SK-N-SH (cell line): ENCODE measurements at regions not wholly inside any gene's neighbourhood (a gene's known extent, or its start where the extent isn't known, plus 50 kb on each side); places are given as distances from the start of the nearest gene placed in this dataset.
A peak's percentile ranks its signal among the peaks of the same experiment; 100 is the strongest.

Experiments
- CTCF ChIA-PET: fragments of 300-600, 350-600 bp; formaldehyde crosslinking; extraction: SDS; loops from one replicate; lab custom pipeline; 2021; lab: Yijun Ruan, JAX
- POLR2A ChIA-PET: fragments of 350-600 bp; sonication (Branson Sonifier 250); formaldehyde crosslinking; extraction: SDS; loops from one replicate; lab custom pipeline; 2020; ENCODE audit warnings: antibody characterized with exemption, inconsistent platforms; lab: Yijun Ruan, JAX
- DNase-seq: peaks from one replicate; pipeline ENCODE4 v3.0.0; 2012
- H2AFZ ChIP-seq: fragments of 200-600 bp; sonication (generic); 2 replicates; pipeline ENCODE4 v1.8.1; 2016; ENCODE audit warnings: antibody characterized with exemption, mild to moderate bottlenecking, low read depth
- H3F3A ChIP-seq: fragments of 200-600 bp; sonication (generic); replicated peaks from 2 replicates; pipeline ENCODE3; 2016; ENCODE audit warnings: antibody characterized with exemption, mild to moderate bottlenecking; ENCODE audit not compliant: insufficient read depth
- H3K27ac ChIP-seq, 2 experiments: fragments of 200-500 bp in 1 of 2; fragments of 200-600 bp in 1 of 2; sonication (Bioruptor generic) in 1 of 2; sonication (generic), shearing (Covaris generic) in 1 of 2; 2 replicates each; pipeline versions ENCODE4 v1.5.1 to v1.6.1; 2014 to 2016; ENCODE audit warnings: low read depth in 2 of 2, inconsistent platforms in 1 of 2, low read length in 1 of 2, mild to moderate bottlenecking in 1 of 2, mixed read lengths in 1 of 2
- H3K27me3 ChIP-seq: fragments of 200-600 bp; sonication (generic), shearing (Covaris generic); 2 replicates; pipeline ENCODE4 v1.6.1; 2016; ENCODE audit warnings: mixed run types; ENCODE audit not compliant: insufficient read depth
- H3K36me3 ChIP-seq, 2 experiments: fragments of 200-500 bp in 1 of 2; fragments of 200-600 bp in 1 of 2; sonication (Bioruptor generic) in 1 of 2; sonication (generic) in 1 of 2; replicated peaks in 1 of 2; 2 replicates each; pipeline versions ENCODE3 to v1.5.1; 2014 to 2016; ENCODE audit warnings: low read length in 1 of 2, mild to moderate bottlenecking in 1 of 2; ENCODE audit not compliant: insufficient read depth in 2 of 2, control insufficient read depth in 1 of 2
- H3K4me1 ChIP-seq, 2 experiments: fragments of 200-500 bp in 1 of 2; fragments of 200-600 bp in 1 of 2; sonication (Bioruptor generic) in 1 of 2; sonication (generic), shearing (Covaris generic) in 1 of 2; 2 replicates each; pipeline versions ENCODE4 v1.5.1 to v1.6.1; 2014 to 2016; ENCODE audit warnings: low read depth in 1 of 2, low read length in 1 of 2, mixed run types in 1 of 2; ENCODE audit not compliant: insufficient read depth in 2 of 2, control insufficient read depth in 1 of 2
- H3K4me2 ChIP-seq: fragments of 200-600 bp; sonication (generic), shearing (Covaris generic); 2 replicates; pipeline ENCODE4 v1.6.1; 2017; ENCODE audit warnings: mixed run types
- H3K4me3 ChIP-seq, 2 experiments: fragments of 200-500 bp in 1 of 2; fragments of 200-600 bp in 1 of 2; sonication (Bioruptor generic) in 1 of 2; sonication (generic), shearing (Covaris generic) in 1 of 2; 2 replicates each; pipeline versions ENCODE4 v1.5.1 to v1.8.1; 2014 to 2016; ENCODE audit warnings: low read depth in 2 of 2, inconsistent platforms in 1 of 2, low read length in 1 of 2, mild to moderate bottlenecking in 1 of 2, mixed read lengths in 1 of 2, moderate library complexity in 1 of 2
- H3K79me2 ChIP-seq: fragments of 200-600 bp; sonication (generic); 2 replicates; pipeline ENCODE4 v1.8.1; 2017; ENCODE audit warnings: mild to moderate bottlenecking; ENCODE audit not compliant: insufficient read depth
- H3K9ac ChIP-seq: fragments of 200-600 bp; sonication (generic); 2 replicates; pipeline ENCODE4 v1.6.1; 2017; ENCODE audit warnings: mixed run types
- H3K9me2 ChIP-seq: fragments of 200-600 bp; sonication (generic); 2 replicates; pipeline ENCODE4 v1.6.1; 2017; ENCODE audit warnings: mixed run types
- H3K9me3 ChIP-seq: fragments of 200-600 bp; sonication (generic); 2 replicates; pipeline ENCODE4 v1.6.1; 2017; ENCODE audit warnings: mixed run types, mild to moderate bottlenecking, moderate library complexity
- H4K20me1 ChIP-seq: fragments of 200-600 bp; sonication (generic); 2 replicates; pipeline ENCODE4 v1.6.1; 2017; ENCODE audit warnings: mild to moderate bottlenecking, mixed run types; ENCODE audit not compliant: insufficient read depth
- CHD2 ChIP-seq: fragments of 150-350 bp; IDR thresholded peaks from 2 replicates; pipeline ENCODE4 v1.6.1; 2018; ENCODE audit warnings: low read length; ENCODE audit not compliant: partially characterized antibody
- EP300 ChIP-seq, 2 experiments: IDR thresholded peaks; 2 replicates each; pipeline versions ENCODE4 v1.4.0 to v1.6.1; 2012; ENCODE audit warnings: borderline replicate concordance in 1 of 2, low read depth in 1 of 2, low read length in 1 of 2
- FOXJ3 ChIP-seq: sonication (generic); formaldehyde crosslinking; IDR thresholded peaks from 2 replicates; pipeline ENCODE4 v1.5.1; 2020; ENCODE audit warnings: mild to moderate bottlenecking, missing genetic modification reagents
- FOXM1 ChIP-seq: IDR thresholded peaks from 2 replicates; pipeline ENCODE4 v1.4.0; 2012; ENCODE audit warnings: low read depth, mild to moderate bottlenecking
- GATA2 ChIP-seq: sonication (generic); formaldehyde crosslinking; IDR thresholded peaks from 2 replicates; pipeline ENCODE4 v1.5.0; 2020; ENCODE audit warnings: mild to moderate bottlenecking, missing genetic modification reagents
- JUND ChIP-seq: IDR thresholded peaks from 2 replicates; pipeline ENCODE4 v1.4.0; 2012
- MAX ChIP-seq: IDR thresholded peaks from 2 replicates; pipeline ENCODE4 v1.4.0; 2012; ENCODE audit warnings: low read depth
- POLR2AphosphoS5 ChIP-seq: IDR thresholded peaks from 2 replicates; pipeline ENCODE4 v1.6.1; 2012; ENCODE audit warnings: low read depth, low read length
- RCOR1 ChIP-seq: fragments of 150-350 bp; IDR thresholded peaks from 2 replicates; pipeline ENCODE4 v1.6.1; 2017; ENCODE audit warnings: antibody characterized with exemption, low read length
- REST ChIP-seq: IDR thresholded peaks from 2 replicates; pipeline ENCODE4 v1.6.1; 2012; ENCODE audit warnings: mild to moderate bottlenecking, low read depth, low read length, moderate library complexity
- RFX5 ChIP-seq: IDR thresholded peaks from 2 replicates; pipeline ENCODE4 v1.6.1; 2012; ENCODE audit warnings: mild to moderate bottlenecking, improper control_type of control experiment, low read length
- RXRA ChIP-seq: IDR thresholded peaks from 2 replicates; pipeline ENCODE4 v1.4.0; 2012; ENCODE audit warnings: low read depth, mild to moderate bottlenecking, borderline replicate concordance
- TCF12 ChIP-seq: IDR thresholded peaks from 2 replicates; pipeline ENCODE4 v1.4.0; 2012
- TEAD4 ChIP-seq: IDR thresholded peaks from 2 replicates; pipeline ENCODE4 v1.4.0; 2012; ENCODE audit warnings: mild to moderate bottlenecking, borderline replicate concordance; ENCODE audit not compliant: insufficient read depth
- USF2 ChIP-seq: fragments of 150-350 bp; IDR thresholded peaks from 2 replicates; pipeline ENCODE4 v1.6.1; 2017; ENCODE audit warnings: antibody characterized with exemption, low read length, low read depth, borderline replicate concordance
- ZBTB33 ChIP-seq: IDR thresholded peaks from 2 replicates; pipeline ENCODE4 v1.4.0; 2012; ENCODE audit warnings: low read depth, borderline replicate concordance
- WGBS: methylation state at CpG from one replicate; pipeline ENCODE4 v1.1.6; 2017; ENCODE audit warnings: low lambda C conversion rate; 5-methylcytosine and 5-hydroxymethylcytosine counted together

- ChIA-PET CTCF (interaction anchor here (0.8 to 1.5 kb wide), 5 partner anchors 22 to 1402 kb away, joined by 3 to 7 read pairs (median 3); no protein-coding TSS in a partner anchor), POLR2A (no interaction called here)
- H3K4me2 ChIP-seq = no peak overlapping the region
- no peak overlapping the region for H3K9ac ChIP-seq
- 57% methylated on average over 8 of the region's 8 CpGs for WGBS
- H3K4me3 ChIP-seq = no peak overlapping the region
- no peaks in the 10 kb centered on the region for H3K27me3 ChIP-seq
- no peak overlapping the region for H3K27ac ChIP-seq
- no peaks in the 10 kb centered on the region for H4K20me1 ChIP-seq
- TF ChIP-seq USF2 (no peak), GATA2 (CRISPR knock-in tag) (no peak), TEAD4 (no peak), FOXM1 (no peak), ZBTB33 (no peak), POLR2AphosphoS5 (no peak), JUND (no peak), MAX (no peak), RCOR1 (no peak), RXRA (no peak), RFX5 (no peak)
- H3F3A ChIP-seq = no peaks in the 10 kb centered on the region
- H3K9me2 ChIP-seq = no peaks in the 10 kb centered on the region
- H3K79me2 ChIP-seq = no peaks in the 10 kb centered on the region
- no peaks in the 10 kb centered on the region for H3K9me3 ChIP-seq
- peaks cover 0 to 12% of the 10 kb centered on the region in 2 experiments; a peak in 2 of 4 replicates for H3K4me1 ChIP-seq
- no peak overlapping the region for H2AFZ ChIP-seq
- DNase-seq = no peak
- no peaks in the 10 kb centered on the region for H3K36me3 ChIP-seq
Measured at GRCh38 chr4:181523973-181524372, 719.2 kb upstream of the TENM3 start.

- Histone ChIP-seq H3K9ac (no peak overlapping the region), H3K79me2 (no peaks in the 10 kb centered on the region), H3K4me3 (no peak overlapping the region), H3K9me3 (no peaks in the 10 kb centered on the region), H3K4me1 (peaks cover 0 to 12% of the 10 kb centered on the region in 2 experiments; a peak in 2 of 4 replicates), H3F3A (no peaks in the 10 kb centered on the region), H2AFZ (no peak overlapping the region), H3K27me3 (no peaks in the 10 kb centered on the region), H3K36me3 (no peaks in the 10 kb centered on the region), H4K20me1 (no peaks in the 10 kb centered on the region), H3K27ac (no peak overlapping the region), H3K9me2 (no peaks in the 10 kb centered on the region), H3K4me2 (no peak overlapping the region)
- TF ChIP-seq RXRA (no peak), FOXJ3 (CRISPR knock-in tag) (peak; percentile 69), EP300 (IDR thresholded peaks at IDR 0.05; ENCODE audit: borderline replicate concordance in 1 of 2, low read depth in 1 of 2, low read length in 1 of 2) (peak in 1 of 2 experiments; percentile 86; a peak in 2 of 4 replicates), REST (no peak), GATA2 (CRISPR knock-in tag) (peak; percentile 91), RCOR1 (peak; percentile 89), CHD2 (peak; percentile 55), FOXM1 (no peak), TCF12 (no peak; the same call in 1 of the 2 replicates)
- DNase-seq = peak; percentile 39
- WGBS = 47% methylated on average over 5 of the region's 5 CpGs
- CTCF ChIA-PET = interaction anchor here (1.1 to 2.1 kb wide), 8 partner anchors 13 to 1401 kb away, joined by 3 to 7 read pairs (median 4); no protein-coding TSS in a partner anchor
- POLR2A ChIA-PET = no interaction called here
Measured at GRCh38 chr4:181524499-181524898, 718.7 kb upstream of the TENM3 start.
